K562 (cell line): ENCODE measurements at regions not wholly inside any gene's neighbourhood (a gene's known extent, or its start where the extent isn't known, plus 50 kb on each side); places are given as distances from the start of the nearest gene placed in this dataset.

Experiments
- ATAC-seq: fragments of 200-7000 bp; cut with Tn5 transposase; 3 replicates; pipeline ENCODE4 v1.9.1; 2020; ENCODE audit warnings: moderate library complexity
- BruUV-seq: library from RNA; stranded (reverse); fragments of 400-500 nt; replicated peaks from 2 replicates; lab custom pipeline; 2021; lab: Mats Ljungman, UMichigan
- CTCF ChIA-PET: fragments of 300-600 bp; formaldehyde crosslinking; extraction: SDS; loops from one replicate; lab custom pipeline; 2021; ENCODE audit warnings: low intra/inter-chr PET ratio; lab: Yijun Ruan, JAX
- POLR2A ChIA-PET: fragments of 300-600, 350-650 bp; sonication (Branson Sonifier 250); formaldehyde crosslinking; extraction: SDS; loops from one replicate; lab custom pipeline; 2021; ENCODE audit warnings: antibody characterized with exemption, inconsistent platforms; lab: Yijun Ruan, JAX
- DNase-seq, 4 experiments: peaks; one replicate each; pipeline versions ENCODE4 v3.0.0 to v3.0.0-alpha.2; 2011 to 2018; ENCODE audit warnings: low spot score in 3 of 4, mixed read lengths in 3 of 4; ENCODE audit errors: extremely low read depth in 1 of 4
- FAIRE-seq: peaks from 2 replicates; lab custom pipeline; 2011; peaks lifted over from hg19 to GRCh38; lab: Jason Lieb, UNC
- H2AFZ ChIP-seq: 2 replicates; pipeline ENCODE4 v1.6.0; 2011; ENCODE audit warnings: low read depth, low read length, control low read depth, inconsistent platforms
- H3K27ac ChIP-seq: fragments of 200-600 bp; 3 replicates; pipeline ENCODE4 v1.8.0; 2011; ENCODE audit warnings: low read depth, mild to moderate bottlenecking, control low read depth, inconsistent platforms, low read length, moderate library complexity, mixed read lengths; ENCODE audit errors: extremely low read depth
- H3K27me3 ChIP-seq, 2 experiments: fragments of 300-600 bp in 1 of 2; 2 replicates in 1 of 2; 3 replicates in 1 of 2; pipeline versions ENCODE4 v1.6.0 to v1.8.0; 2011; ENCODE audit warnings: inconsistent platforms in 2 of 2, low read length in 2 of 2, mild to moderate bottlenecking in 1 of 2, mixed read lengths in 1 of 2, moderate library complexity in 1 of 2; ENCODE audit not compliant: control insufficient read depth in 2 of 2, insufficient read depth in 2 of 2
- H3K36me3 ChIP-seq: fragments of 300-600 bp; 3 replicates; pipeline ENCODE4 v1.8.0; 2011; ENCODE audit warnings: mild to moderate bottlenecking, low read length, inconsistent platforms; ENCODE audit not compliant: control insufficient read depth, insufficient read depth
- H3K4me1 ChIP-seq, 2 experiments: fragments of 200-600 bp in 1 of 2; replicated peaks in 1 of 2; 2 replicates in 1 of 2; 3 replicates in 1 of 2; pipeline versions ENCODE4 v1.5.1 to v1.8.0; 2011; ENCODE audit warnings: inconsistent platforms in 2 of 2, low read length in 2 of 2, mild to moderate bottlenecking in 1 of 2, mixed read lengths in 1 of 2, moderate library complexity in 1 of 2; ENCODE audit not compliant: control insufficient read depth in 2 of 2, insufficient read depth in 2 of 2
- H3K4me2 ChIP-seq: 2 replicates; pipeline ENCODE4 v1.6.1; 2011; ENCODE audit warnings: low read length, control low read depth, inconsistent platforms, mixed read lengths; ENCODE audit not compliant: insufficient read depth
- H3K4me3 ChIP-seq: fragments of 200-600 bp; sonication (generic), shearing (Covaris generic); 2 replicates; pipeline ENCODE4 v1.5.1; 2016; ENCODE audit warnings: control low read depth, inconsistent platforms
- H3K79me2 ChIP-seq: fragments of 200-600 bp; 3 replicates; pipeline ENCODE4 v1.8.0; 2011; ENCODE audit warnings: low read length, inconsistent platforms; ENCODE audit not compliant: control insufficient read depth, insufficient read depth
- H3K9ac ChIP-seq, 2 experiments: 2 replicates each; pipeline versions ENCODE4 v1.6.0 to v1.6.1; 2011; ENCODE audit warnings: low read depth in 2 of 2, low read length in 2 of 2, control low read depth in 1 of 2, inconsistent platforms in 1 of 2, mild to moderate bottlenecking in 1 of 2, mixed read lengths in 1 of 2; ENCODE audit not compliant: insufficient read depth in 1 of 2
- H3K9me1 ChIP-seq: one replicate; pipeline ENCODE4 v1.6.0; 2011; ENCODE audit warnings: inconsistent platforms, mild to moderate bottlenecking, low read length, moderate library complexity; ENCODE audit not compliant: control insufficient read depth, insufficient read depth
- H3K9me3 ChIP-seq: replicated peaks from 2 replicates; pipeline ENCODE4 v1.5.1; 2011; ENCODE audit warnings: low read depth, low read length, inconsistent platforms; ENCODE audit not compliant: control insufficient read depth, insufficient read depth
- H4K20me1 ChIP-seq: replicated peaks from 2 replicates; pipeline ENCODE4 v1.6.1; 2011; ENCODE audit warnings: low read length, inconsistent platforms, mixed read lengths; ENCODE audit not compliant: control insufficient read depth, insufficient read depth
- CHD1 ChIP-seq: fragments of 200-600 bp; sonication (generic); IDR thresholded peaks from one replicate; pipeline ENCODE4 v1.6.1; 2012; ENCODE audit warnings: mild to moderate bottlenecking, moderate library complexity, low read length, inconsistent platforms
- FIP1L1 ChIP-seq: fragments of 200-400 bp; formaldehyde crosslinking; IDR thresholded peaks from 2 replicates; pipeline ENCODE4 v1.6.1; 2018; ENCODE audit warnings: mild to moderate bottlenecking, low read depth, low read length; ENCODE audit not compliant: poor library complexity, severe bottlenecking
- PYGO2 ChIP-seq: fragments of 450-650 bp; IDR thresholded peaks from 2 replicates; pipeline ENCODE4 v1.6.1; 2016; ENCODE audit warnings: mild to moderate bottlenecking, missing genetic modification characterization, moderate library complexity, missing compliant biosample characterization
- SMARCB1 ChIP-seq: IDR thresholded peaks from 2 replicates; pipeline ENCODE4 v1.6.1; 2011; ENCODE audit warnings: improper control_type of control experiment, low read depth; ENCODE audit not compliant: insufficient read length
- TRIM24 ChIP-seq, 2 experiments: fragments of 450-650 bp; IDR thresholded peaks; 2 replicates each; pipeline ENCODE4 v1.6.1; 2016
- ZFP36 ChIP-seq: fragments of 150-350 bp; IDR thresholded peaks from 2 replicates; pipeline ENCODE4 v1.6.1; 2018; ENCODE audit warnings: low read length, low read depth; ENCODE audit not compliant: partially characterized antibody
- ZFX ChIP-seq: sonication (generic); formaldehyde crosslinking; IDR thresholded peaks from 2 replicates; pipeline ENCODE4 v1.8.0; 2022; ENCODE audit warnings: mild to moderate bottlenecking, missing genetic modification reagents, moderate library complexity
- ZKSCAN3 ChIP-seq: fragments of 250-450 bp; sonication (Bioruptor Pico); IDR thresholded peaks from 2 replicates; pipeline ENCODE4 v1.4.0; 2020
- ZNF507 ChIP-seq: conservative IDR thresholded peaks from 2 replicates; pipeline ENCODE4 v1.6.1; 2017; ENCODE audit warnings: missing genetic modification characterization, missing compliant biosample characterization
- WGBS: fragments of 100-300 bp; shearing (Covaris generic); methylation state at CpG from one replicate; pipeline ENCODE4 v1.1.6; 2016; ENCODE audit warnings: low coverage, mixed read lengths; ENCODE audit not compliant: insufficient coverage; ENCODE audit errors: missing lambda C conversion rate; 5-methylcytosine and 5-hydroxymethylcytosine counted together
- in situ Hi-C: fragments of 300-500 bp; cut with MboI; formaldehyde crosslinking; loops from 4 replicates; pipeline ENCODE4 v1.15.0; 2018; ENCODE audit warnings: inconsistent platforms, mixed read lengths
- intact Hi-C: fragments of 100-400 bp; cut with micrococcal nuclease; formaldehyde crosslinking; loops from 2 replicates; pipeline ENCODE4 v1.14.2; 2022
- TF ChIP-seq, protein P1 (sequence below): IDR thresholded peaks from 3 replicates; pipeline ENCODE4 v1.6.1; 2011; ENCODE audit warnings: borderline replicate concordance, mild to moderate bottlenecking; ENCODE audit not compliant: insufficient read length, insufficient read depth
- TF ChIP-seq, protein P2 (sequence below): fragments of 250-450 bp; sonication (Bioruptor Pico); IDR thresholded peaks from 2 replicates; pipeline ENCODE4 v1.8.0; 2022; ENCODE audit warnings: inconsistent platforms

DNA sequence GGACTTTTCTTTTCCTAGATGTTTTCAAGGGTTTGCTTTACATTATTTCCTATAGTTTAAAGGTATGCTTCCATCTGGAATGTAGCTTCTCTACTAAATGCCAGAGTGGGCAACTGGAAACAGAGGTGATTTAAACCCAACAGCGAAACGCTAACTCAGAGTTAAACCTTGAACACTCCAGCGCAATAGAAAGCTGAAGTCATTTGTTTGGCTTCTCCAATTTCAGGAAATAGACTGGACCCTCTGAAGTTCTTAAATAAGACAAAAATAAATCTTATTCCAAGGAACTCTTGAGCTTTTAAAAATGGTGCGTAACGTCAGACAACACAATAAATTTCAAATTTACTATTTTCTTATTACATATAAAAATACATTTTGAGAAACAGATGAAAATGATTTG, 1560.0 kb upstream of the TENM3 start (continued):
- TF ChIP-seq, protein P1, sequence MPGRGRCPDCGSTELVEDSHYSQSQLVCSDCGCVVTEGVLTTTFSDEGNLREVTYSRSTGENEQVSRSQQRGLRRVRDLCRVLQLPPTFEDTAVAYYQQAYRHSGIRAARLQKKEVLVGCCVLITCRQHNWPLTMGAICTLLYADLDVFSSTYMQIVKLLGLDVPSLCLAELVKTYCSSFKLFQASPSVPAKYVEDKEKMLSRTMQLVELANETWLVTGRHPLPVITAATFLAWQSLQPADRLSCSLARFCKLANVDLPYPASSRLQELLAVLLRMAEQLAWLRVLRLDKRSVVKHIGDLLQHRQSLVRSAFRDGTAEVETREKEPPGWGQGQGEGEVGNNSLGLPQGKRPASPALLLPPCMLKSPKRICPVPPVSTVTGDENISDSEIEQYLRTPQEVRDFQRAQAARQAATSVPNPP, result no peak
- no peak for TF ChIP-seq ZFX
- TF ChIP-seq, all 486 proteins: peak for 0

DNA sequence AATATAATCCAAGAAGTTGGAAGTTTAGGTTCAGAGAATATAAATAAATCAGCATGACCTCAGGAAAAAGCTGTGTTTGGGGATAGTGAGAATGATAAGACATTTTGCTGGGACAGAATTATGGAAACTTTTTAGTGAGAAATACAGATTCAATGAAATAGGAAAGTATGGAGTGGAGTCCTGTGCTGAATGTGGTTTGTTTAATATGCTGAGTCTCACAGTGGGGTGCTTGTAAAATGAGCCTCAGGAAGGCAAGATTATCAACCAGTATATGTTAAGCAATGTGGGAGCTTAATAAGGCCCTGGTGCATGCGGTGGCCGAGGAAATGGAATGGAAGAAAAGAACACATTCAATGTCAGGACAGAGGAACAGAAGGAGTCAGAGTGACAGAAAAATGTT, 1554.7 kb upstream of the TENM3 start:
- no peak for TF ChIP-seq ZNF507 (tag)
- no peak for TF ChIP-seq ZFP36
- no peak for TF ChIP-seq SMARCB1
- TF ChIP-seq CHD1, result no peak
- TF ChIP-seq ZKSCAN3, result no peak
- TF ChIP-seq FIP1L1, result no peak
- no peak for TF ChIP-seq PYGO2 (tag)
- TF ChIP-seq, protein P2, sequence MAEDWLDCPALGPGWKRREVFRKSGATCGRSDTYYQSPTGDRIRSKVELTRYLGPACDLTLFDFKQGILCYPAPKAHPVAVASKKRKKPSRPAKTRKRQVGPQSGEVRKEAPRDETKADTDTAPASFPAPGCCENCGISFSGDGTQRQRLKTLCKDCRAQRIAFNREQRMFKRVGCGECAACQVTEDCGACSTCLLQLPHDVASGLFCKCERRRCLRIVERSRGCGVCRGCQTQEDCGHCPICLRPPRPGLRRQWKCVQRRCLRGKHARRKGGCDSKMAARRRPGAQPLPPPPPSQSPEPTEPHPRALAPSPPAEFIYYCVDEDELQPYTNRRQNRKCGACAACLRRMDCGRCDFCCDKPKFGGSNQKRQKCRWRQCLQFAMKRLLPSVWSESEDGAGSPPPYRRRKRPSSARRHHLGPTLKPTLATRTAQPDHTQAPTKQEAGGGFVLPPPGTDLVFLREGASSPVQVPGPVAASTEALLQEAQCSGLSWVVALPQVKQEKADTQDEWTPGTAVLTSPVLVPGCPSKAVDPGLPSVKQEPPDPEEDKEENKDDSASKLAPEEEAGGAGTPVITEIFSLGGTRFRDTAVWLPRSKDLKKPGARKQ (CRISPR knock-in tag), result no peak
- TF ChIP-seq TRIM24 (IDR thresholded peaks at IDR 0.05), result no peak
- no peaks in the 10 kb centered on the region; the same call in 1 of the 2 replicates for H3K9me3 ChIP-seq
- H3K36me3 ChIP-seq, result no peaks in the 10 kb centered on the region
- H3K9me1 ChIP-seq, result no peaks in the 10 kb centered on the region
- no peak overlapping the region for H2AFZ ChIP-seq
- H3K4me2 ChIP-seq, result no peak overlapping the region
- DNase-seq, result no peak
- WGBS, result 0% methylated on average over 2 of the region's 2 CpGs
- H3K79me2 ChIP-seq, result no peaks in the 10 kb centered on the region
- no peaks in the 10 kb centered on the region for H4K20me1 ChIP-seq
- H3K27ac ChIP-seq, result no peak overlapping the region
- in situ Hi-C loops, result no loop called here
- no peak for FAIRE-seq
- CTCF ChIA-PET, result no interaction called here
- POLR2A ChIA-PET, result no interaction called here
- intact Hi-C loops, result no loop called here
- no peak overlapping the region for H3K9ac ChIP-seq
- H3K4me3 ChIP-seq, result no peak overlapping the region
- no TSS peak for BruUV-seq
- no peaks in the 10 kb centered on the region for H3K27me3 ChIP-seq
- no peak for ATAC-seq
- H3K4me1 ChIP-seq, result no peaks in the 10 kb centered on the region
